ENCODE measurements at regions not wholly inside any gene's neighbourhood (a gene's known extent, or its start where the extent isn't known, plus 50 kb on each side); places are given as distances from the start of the nearest gene placed in this dataset.

DNA sequence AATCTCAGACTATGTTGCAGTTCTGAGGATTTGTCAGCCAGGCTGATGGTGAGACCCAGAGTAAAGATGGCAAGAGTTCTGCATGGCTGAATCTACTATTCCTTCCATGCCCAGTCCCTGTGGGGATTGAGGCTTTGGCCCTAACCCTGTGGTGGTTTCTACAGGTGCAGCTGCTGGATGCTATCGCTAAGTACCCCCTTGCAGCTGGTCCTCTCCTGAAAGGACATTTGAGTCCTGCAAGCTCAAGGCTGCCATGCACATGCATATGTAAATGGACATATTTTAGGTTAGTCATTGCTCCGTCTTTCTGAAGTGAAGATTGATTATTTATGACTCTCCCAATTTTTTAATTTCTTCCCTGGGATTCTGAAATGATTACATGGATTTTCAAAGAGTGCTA is 1122.2 kb upstream of the CELF2 start:
- Histone ChIP-seq H3K79me2 (ENCODE audit: control insufficient read depth, insufficient read depth, low read length) (no peaks in the 10 kb centered on the region), H3K9ac (replicated peaks; ENCODE audit: extremely low read depth, insufficient read depth, low read length) (no peak overlapping the region), H3K4me3 (replicated peaks in 1 of 3; ENCODE audit: insufficient read depth in 1 of 3, low read depth in 1 of 3, low read length in 3 of 3) (no peak overlapping the region), H3K4me2 (ENCODE audit: insufficient read depth, low read length) (no peak overlapping the region), H3K9me3 (replicated peaks; ENCODE audit: control insufficient read depth, insufficient read depth, low read length) (no peaks in the 10 kb centered on the region), H3K27ac (ENCODE audit: insufficient read depth, low read depth, low read length) (no peak overlapping the region), H3K9me1 (replicated peaks; ENCODE audit: control insufficient read depth, extremely low read depth, insufficient read depth, low read length) (no peaks in the 10 kb centered on the region), H3K4me1 (ENCODE audit: control insufficient read depth, extremely low read depth, insufficient read depth, low read length) (no peaks in the 10 kb centered on the region), H4K20me1 (replicated peaks; ENCODE audit: control insufficient read depth, extremely low read depth, insufficient read depth, low read length) (no peaks in the 10 kb centered on the region), H3K36me3 (ENCODE audit: control insufficient read depth in 2 of 2, extremely low read depth in 1 of 2, insufficient read depth in 2 of 2, low read length in 2 of 2) (no peaks in the 10 kb centered on the region), H2AFZ (ENCODE audit: low read depth, low read length) (no peak overlapping the region), H3K27me3 (ENCODE audit: control insufficient read depth in 2 of 2, insufficient read depth in 2 of 2, low read length in 2 of 2) (no peaks in the 10 kb centered on the region)
- FAIRE-seq (no peak), DNase-seq (ENCODE audit: low read depth, low spot score) (no peak)
- dilution Hi-C loops (cut with MboI; ENCODE audit: extremely low pct_ligation_motif_present, low sequenced_read_pairs), result no loop called here
- ChIA-PET POLR2A (no interaction called here), CTCF (no interaction called here)
- TF ChIP-seq MAX (IDR thresholded peaks at IDR 0.05; ENCODE audit: insufficient read depth, insufficient read length) (no peak), FOS (IDR thresholded peaks at IDR 0.05; ENCODE audit: borderline replicate concordance, insufficient read depth, low read length) (no peak), JUN (IDR thresholded peaks at IDR 0.05; ENCODE audit: borderline replicate concordance, insufficient read depth, insufficient read length, low read depth) (no peak), MYC (IDR thresholded peaks at IDR 0.05; ENCODE audit: low read depth, low read length) (no peak), EZH2 (IDR thresholded peaks at IDR 0.05; ENCODE audit: borderline replicate concordance, low read depth, low read length, severe bottlenecking) (no peak)
- TF ChIP-seq, protein P1, sequence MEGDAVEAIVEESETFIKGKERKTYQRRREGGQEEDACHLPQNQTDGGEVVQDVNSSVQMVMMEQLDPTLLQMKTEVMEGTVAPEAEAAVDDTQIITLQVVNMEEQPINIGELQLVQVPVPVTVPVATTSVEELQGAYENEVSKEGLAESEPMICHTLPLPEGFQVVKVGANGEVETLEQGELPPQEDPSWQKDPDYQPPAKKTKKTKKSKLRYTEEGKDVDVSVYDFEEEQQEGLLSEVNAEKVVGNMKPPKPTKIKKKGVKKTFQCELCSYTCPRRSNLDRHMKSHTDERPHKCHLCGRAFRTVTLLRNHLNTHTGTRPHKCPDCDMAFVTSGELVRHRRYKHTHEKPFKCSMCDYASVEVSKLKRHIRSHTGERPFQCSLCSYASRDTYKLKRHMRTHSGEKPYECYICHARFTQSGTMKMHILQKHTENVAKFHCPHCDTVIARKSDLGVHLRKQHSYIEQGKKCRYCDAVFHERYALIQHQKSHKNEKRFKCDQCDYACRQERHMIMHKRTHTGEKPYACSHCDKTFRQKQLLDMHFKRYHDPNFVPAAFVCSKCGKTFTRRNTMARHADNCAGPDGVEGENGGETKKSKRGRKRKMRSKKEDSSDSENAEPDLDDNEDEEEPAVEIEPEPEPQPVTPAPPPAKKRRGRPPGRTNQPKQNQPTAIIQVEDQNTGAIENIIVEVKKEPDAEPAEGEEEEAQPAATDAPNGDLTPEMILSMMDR (IDR thresholded peaks at IDR 0.05; ENCODE audit: extremely low read depth in 1 of 2, insufficient read depth in 1 of 2, low read depth in 1 of 2, low read length in 2 of 2), result no peak
- BruUV-seq (replicated peaks), result no TSS peak
- intact Hi-C loops (cut with micrococcal nuclease), result no loop called here

GRCh38 chr10:9895981-9896380 is 1121.7 kb upstream of the CELF2 start:
- Histone ChIP-seq H3K79me2 (ENCODE audit: control insufficient read depth, insufficient read depth, low read length) (no peaks in the 10 kb centered on the region), H3K4me3 (replicated peaks in 1 of 3; ENCODE audit: insufficient read depth in 1 of 3, low read depth in 1 of 3, low read length in 3 of 3) (no peak overlapping the region), H4K20me1 (replicated peaks; ENCODE audit: control insufficient read depth, extremely low read depth, insufficient read depth, low read length) (no peaks in the 10 kb centered on the region), H3K27me3 (ENCODE audit: control insufficient read depth in 2 of 2, insufficient read depth in 2 of 2, low read length in 2 of 2) (no peaks in the 10 kb centered on the region), H3K9me3 (replicated peaks; ENCODE audit: control insufficient read depth, insufficient read depth, low read length) (no peaks in the 10 kb centered on the region), H3K9ac (replicated peaks; ENCODE audit: extremely low read depth, insufficient read depth, low read length) (no peak overlapping the region), H3K4me2 (ENCODE audit: insufficient read depth, low read length) (no peak overlapping the region), H3K9me1 (replicated peaks; ENCODE audit: control insufficient read depth, extremely low read depth, insufficient read depth, low read length) (no peaks in the 10 kb centered on the region), H3K27ac (ENCODE audit: insufficient read depth, low read depth, low read length) (no peak overlapping the region), H2AFZ (ENCODE audit: low read depth, low read length) (no peak overlapping the region), H3K36me3 (ENCODE audit: control insufficient read depth in 2 of 2, extremely low read depth in 1 of 2, insufficient read depth in 2 of 2, low read length in 2 of 2) (no peaks in the 10 kb centered on the region), H3K4me1 (ENCODE audit: control insufficient read depth, extremely low read depth, insufficient read depth, low read length) (no peaks in the 10 kb centered on the region)
- no peak for DNase-seq (ENCODE audit: low read depth, low spot score)
- no peak for FAIRE-seq
- dilution Hi-C loops (cut with MboI; ENCODE audit: extremely low pct_ligation_motif_present, low sequenced_read_pairs), result no loop called here
- CTCF ChIA-PET, result no interaction called here
- intact Hi-C loops (cut with micrococcal nuclease), result no loop called here
- TF ChIP-seq EZH2 (IDR thresholded peaks at IDR 0.05; ENCODE audit: borderline replicate concordance, low read depth, low read length, severe bottlenecking) (no peak), GATA2 (IDR thresholded peaks at IDR 0.05; ENCODE audit: insufficient read depth, insufficient read length, low read depth, low read length) (no peak)
- BruUV-seq (replicated peaks), result no TSS peak
- POLR2A ChIA-PET, result no interaction called here

All from endothelial cell of umbilical vein (primary cell).